GM12801 (cell line): ENCODE measurements at regions not wholly inside any gene's neighbourhood (a gene's known extent, or its start where the extent isn't known, plus 50 kb on each side); places are given as distances from the start of the nearest gene placed in this dataset.

ENCODE experiments used
- TF ChIP-seq, protein P1 (sequence below): IDR thresholded peaks from one replicate; pipeline ENCODE4 v1.5.1; 2011; ENCODE audit warnings: control low read depth; ENCODE audit not compliant: insufficient read length; ENCODE audit errors: extremely low read depth

DNA sequence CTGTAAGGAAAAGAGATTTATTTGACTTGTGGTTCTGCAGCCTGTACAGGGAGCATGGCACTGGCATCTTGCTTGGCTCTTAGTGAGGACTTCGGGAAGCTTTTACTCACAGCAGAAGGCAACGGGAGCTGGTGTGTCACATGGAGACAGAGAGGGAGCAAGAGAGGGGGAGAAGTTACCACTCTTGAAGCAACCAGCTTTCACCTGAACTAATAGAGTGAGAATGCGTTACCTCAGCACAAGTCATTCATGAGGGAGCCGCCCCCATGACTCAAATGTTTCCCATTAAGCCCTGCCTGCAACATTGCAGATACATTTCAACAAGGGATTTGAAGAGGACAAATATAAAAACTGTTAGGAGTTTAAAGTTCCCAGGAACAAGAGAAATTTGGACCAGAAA is 190.0 kb downstream of the CYRIA start:
- TF ChIP-seq, protein P1, sequence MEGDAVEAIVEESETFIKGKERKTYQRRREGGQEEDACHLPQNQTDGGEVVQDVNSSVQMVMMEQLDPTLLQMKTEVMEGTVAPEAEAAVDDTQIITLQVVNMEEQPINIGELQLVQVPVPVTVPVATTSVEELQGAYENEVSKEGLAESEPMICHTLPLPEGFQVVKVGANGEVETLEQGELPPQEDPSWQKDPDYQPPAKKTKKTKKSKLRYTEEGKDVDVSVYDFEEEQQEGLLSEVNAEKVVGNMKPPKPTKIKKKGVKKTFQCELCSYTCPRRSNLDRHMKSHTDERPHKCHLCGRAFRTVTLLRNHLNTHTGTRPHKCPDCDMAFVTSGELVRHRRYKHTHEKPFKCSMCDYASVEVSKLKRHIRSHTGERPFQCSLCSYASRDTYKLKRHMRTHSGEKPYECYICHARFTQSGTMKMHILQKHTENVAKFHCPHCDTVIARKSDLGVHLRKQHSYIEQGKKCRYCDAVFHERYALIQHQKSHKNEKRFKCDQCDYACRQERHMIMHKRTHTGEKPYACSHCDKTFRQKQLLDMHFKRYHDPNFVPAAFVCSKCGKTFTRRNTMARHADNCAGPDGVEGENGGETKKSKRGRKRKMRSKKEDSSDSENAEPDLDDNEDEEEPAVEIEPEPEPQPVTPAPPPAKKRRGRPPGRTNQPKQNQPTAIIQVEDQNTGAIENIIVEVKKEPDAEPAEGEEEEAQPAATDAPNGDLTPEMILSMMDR = no peak

DNA sequence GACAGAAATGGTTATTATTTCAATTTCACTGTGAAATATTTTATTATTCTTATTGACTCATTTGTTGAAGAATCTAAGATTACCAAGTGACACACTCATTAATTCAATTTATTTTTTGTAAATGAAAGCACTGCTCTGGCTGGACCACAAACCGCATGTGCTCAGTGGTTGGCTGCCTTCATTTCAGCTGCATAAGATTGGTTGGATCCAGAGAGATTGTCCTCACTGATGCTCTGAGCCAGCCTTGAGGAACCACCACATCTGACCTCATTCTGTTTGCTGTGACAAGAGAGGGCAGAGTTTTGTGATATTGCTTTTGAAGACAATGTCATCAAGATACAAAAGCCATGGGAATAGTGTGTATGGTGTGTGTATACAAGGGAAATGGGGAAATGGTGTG is 192.1 kb downstream of the CYRIA start:
- TF ChIP-seq, protein P1 = no peak

DNA sequence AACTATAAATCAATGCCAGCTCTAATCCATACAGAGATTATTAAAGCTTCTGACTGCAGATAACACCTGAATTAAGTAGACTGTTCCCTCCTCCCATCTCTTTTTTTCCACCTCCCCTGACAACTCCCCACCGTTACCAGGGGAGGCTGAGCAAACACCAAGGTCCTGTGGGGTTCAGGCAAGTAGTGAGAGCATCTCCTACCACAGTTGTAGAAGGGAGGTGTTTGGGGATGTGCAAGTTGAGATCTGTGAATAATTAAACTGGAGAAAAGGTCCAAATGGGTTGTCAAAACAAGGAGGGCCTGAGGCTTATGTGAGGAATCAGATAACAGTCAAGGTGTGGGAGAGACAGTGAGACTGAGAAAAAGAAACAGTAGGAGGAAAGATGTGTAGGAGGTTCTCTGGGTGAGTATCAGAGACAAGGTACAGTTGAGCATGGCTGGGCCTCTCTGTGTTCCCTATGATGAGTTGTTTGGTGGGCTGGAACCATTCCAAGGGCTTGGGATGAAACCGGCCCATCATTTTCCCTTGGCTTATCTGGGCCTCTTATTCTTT is 194.6 kb downstream of the CYRIA start:
- TF ChIP-seq, protein P1 = no peak

DNA sequence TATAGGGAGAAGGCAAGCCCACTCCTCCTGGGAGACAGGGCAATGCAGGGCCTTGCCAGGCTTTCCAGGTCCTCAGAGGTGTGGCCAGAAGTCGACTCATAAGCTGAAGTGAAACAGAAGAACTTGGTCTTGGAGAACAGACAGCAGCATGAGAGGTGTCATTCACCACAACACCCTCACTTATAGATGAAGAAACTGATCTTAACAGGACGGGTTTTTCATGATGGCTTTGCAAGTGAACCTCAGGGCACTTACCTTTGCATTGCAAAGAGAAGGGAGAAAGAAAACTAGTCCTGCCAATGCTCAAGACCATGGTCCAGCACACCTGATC is 198.8 kb downstream of the CYRIA start:
- TF ChIP-seq, protein P1 = no peak

DNA sequence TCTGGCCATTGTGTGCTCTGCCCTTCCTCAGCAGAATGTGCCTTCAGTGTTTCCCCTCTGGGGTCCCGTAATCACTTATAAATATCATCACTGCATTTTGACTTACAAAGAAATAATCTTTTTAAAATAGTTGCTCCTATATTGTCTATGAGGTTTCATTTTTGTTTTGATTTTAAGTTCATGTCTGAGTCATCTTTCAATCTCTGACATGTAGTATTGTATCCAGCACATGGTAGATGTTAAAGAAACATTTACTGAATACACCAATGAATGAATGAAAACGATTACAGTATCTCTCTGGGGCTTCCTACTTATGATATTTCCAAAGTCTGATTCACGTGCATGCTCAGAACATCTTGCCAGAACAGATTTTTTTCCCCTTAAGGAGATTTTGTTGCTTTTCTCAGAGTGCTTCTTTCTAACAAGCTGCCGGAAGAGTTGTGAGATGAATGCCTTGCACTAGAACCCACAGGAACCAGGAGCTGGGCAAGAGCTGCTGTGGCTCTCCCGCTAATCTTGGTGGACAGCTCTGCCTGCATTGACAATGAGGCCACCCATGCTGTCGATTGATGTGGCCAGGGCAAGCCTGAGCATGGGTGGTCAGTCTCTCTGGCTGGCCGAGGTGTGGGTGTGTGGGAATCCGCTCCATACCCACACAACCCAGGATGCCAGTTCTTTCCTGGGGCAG is 199.4 kb downstream of the CYRIA start:
- TF ChIP-seq, protein P1 = no peak

DNA sequence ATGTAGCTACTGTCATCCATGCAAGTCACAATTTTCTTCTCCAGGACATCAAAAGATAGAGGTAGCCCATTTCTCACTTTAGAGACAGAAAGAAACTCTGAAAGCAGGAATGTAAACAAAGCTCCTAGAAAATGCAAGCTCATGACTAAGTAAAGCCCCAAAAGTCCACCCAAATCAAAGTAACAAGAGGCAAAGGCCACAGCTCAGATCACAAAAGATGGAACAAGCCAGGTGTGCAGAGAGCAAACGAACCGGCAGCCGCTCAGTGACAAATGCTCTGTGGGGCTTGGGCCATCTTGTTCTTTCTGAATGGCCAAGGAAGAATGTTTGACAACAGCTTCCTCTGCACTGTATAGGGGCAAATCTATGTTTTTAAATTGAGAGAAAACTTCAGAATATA is 201.0 kb downstream of the CYRIA start:
- TF ChIP-seq, protein P1 = no peak

DNA sequence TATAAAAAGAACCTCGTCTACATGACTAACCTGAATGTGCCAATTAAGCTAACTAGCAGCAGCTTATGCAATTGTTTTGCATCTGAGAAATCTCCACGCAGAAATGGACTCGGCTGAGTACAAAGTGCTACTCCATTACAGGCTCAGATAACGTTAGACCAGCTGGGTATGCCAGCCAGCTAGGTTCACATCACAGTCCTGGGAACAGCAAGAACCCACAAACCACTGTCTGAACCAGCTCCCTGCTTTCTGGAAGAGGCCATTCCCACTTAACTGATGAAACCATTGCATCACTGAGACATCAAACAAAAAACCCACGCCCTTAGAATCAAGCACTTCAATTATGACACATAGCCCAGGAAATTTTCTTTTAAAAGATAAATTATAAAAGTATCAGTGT is 202.7 kb downstream of the CYRIA start:
- TF ChIP-seq, protein P1 = no peak
